ENCODE measurements at regions not wholly inside any gene's neighbourhood (a gene's known extent, or its start where the extent isn't known, plus 50 kb on each side); places are given as distances from the start of the nearest gene placed in this dataset.

DNA sequence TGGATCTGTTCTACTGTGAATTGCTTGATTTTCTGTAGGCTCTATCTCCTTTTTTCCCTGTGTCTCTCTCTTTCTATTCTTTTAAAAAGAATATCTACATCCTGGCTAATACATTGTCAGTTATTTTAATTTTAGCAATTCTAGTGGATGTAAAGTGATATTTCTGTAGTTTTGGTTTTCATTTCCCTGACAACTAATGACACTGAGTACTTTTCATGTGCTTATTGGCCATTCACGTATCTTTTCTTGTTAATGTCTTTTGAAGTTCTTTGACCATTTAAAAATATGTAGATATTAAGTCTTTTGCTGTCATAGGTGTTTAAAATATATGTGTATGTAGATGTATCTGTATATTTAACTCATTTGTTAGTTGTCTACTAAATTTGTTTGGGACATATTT lies 59.0 kb upstream of the SOX3 start (continued):
- TF ChIP-seq, protein P1, sequence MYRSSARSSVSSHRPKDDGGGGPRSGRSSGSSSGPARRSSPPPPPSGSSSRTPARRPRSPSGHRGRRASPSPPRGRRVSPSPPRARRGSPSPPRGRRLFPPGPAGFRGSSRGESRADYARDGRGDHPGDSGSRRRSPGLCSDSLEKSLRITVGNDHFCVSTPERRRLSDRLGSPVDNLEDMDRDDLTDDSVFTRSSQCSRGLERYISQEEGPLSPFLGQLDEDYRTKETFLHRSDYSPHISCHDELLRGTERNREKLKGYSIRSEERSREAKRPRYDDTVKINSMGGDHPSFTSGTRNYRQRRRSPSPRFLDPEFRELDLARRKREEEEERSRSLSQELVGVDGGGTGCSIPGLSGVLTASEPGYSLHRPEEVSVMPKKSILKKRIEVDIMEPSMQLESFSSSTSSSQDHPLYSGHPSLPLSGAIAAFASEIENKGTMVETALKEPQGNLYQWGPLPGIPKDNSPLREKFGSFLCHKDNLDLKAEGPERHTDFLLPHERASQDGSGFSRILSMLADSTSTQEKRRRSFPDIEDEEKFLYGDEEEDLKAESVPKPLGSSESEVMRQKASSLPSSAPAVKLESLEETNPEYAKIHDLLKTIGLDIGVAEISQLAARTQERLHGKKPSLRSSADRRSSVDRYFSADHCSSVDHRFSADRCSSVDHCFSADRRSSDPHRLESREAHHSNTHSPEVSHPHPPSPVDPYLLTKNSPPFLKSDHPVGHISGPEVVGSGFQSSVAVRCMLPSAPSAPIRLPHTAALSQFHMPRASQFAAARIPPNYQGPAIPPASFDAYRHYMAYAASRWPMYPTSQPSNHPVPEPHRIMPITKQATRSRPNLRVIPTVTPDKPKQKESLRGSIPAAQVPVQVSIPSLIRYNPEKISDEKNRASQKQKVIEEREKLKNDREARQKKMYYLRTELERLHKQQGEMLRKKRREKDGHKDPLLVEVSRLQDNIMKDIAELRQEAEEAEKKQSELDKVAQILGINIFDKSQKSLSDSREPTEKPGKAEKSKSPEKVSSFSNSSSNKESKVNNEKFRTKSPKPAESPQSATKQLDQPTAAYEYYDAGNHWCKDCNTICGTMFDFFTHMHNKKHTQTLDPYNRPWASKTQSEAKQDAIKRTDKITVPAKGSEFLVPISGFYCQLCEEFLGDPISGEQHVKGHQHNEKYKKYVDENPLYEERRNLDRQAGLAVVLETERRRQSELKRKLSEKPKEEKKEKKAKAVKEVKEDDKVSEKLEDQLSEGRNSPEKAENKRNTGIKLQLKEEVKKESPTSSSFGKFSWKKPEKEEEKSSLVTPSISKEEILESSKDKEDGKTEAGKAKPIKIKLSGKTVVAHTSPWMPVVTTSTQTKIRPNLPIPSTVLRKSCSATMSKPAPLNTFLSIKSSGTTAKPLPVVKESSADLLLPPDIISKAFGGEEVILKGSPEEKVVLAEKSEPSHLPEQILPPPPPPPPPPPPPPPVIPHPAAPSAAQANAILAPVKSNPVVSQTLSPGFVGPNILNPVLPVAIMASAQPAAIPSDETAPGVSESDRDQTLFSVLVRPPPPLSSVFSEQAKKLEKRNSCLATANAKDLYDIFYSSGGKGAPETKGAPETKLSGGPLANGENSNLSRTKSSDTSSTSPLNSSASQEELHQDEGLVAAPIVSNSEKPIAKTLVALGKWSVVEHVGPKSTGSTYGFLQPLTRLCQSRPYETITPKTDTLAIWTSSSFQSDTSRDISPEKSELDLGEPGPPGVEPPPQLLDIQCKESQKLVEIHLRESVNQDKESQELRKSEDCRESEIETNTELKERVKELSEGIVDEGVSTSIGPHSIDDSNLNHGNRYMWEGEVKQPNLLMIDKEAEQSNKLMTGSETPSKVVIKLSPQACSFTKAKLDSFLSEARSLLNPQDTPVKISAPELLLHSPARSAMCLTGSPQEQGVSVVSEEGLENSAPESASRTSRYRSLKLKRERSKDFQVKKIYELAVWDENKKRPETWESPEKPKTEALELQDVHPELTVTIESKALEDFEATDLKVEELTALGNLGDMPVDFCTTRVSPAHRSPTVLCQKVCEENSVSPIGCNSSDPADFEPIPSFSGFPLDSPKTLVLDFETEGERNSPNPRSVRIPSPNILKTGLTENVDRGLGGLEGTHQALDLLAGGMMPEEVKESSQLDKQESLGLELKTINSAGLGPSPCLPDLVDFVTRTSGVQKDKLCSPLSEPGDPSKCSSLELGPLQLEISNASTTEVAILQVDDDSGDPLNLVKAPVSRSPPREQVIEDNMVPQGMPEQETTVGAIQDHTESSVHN (CRISPR knock-in tag; IDR thresholded peaks at IDR 0.05), result no peak
- TF ChIP-seq NFKB2 (CRISPR knock-in tag; IDR thresholded peaks at IDR 0.05; ENCODE audit: borderline replicate concordance), result no peak
- TF ChIP-seq, protein P2, sequence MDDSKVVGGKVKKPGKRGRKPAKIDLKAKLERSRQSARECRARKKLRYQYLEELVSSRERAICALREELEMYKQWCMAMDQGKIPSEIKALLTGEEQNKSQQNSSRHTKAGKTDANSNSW (CRISPR knock-in tag; IDR thresholded peaks at IDR 0.05; ENCODE audit: borderline replicate concordance), result no peak
